HUES48 (cell line): ENCODE measurements at regions not wholly inside any gene's neighbourhood (a gene's known extent, or its start where the extent isn't known, plus 50 kb on each side); places are given as distances from the start of the nearest gene placed in this dataset.

Experiments
- H3K27ac ChIP-seq: one replicate; pipeline ENCODE4 v1.7.0; 2013; ENCODE audit warnings: low read depth, low read length, inconsistent platforms
- H3K27me3 ChIP-seq: 2 replicates; pipeline ENCODE4 v1.6.1; 2013; ENCODE audit warnings: mild to moderate bottlenecking, low read length; ENCODE audit not compliant: control insufficient read depth, insufficient read depth
- H3K36me3 ChIP-seq: 2 replicates; pipeline ENCODE4 v1.6.1; 2013; ENCODE audit warnings: low read length; ENCODE audit not compliant: control insufficient read depth, insufficient read depth
- H3K4me1 ChIP-seq: 2 replicates; pipeline ENCODE4 v1.6.1; 2013; ENCODE audit warnings: mild to moderate bottlenecking, low read length; ENCODE audit not compliant: control insufficient read depth, insufficient read depth
- H3K4me3 ChIP-seq: 2 replicates; pipeline ENCODE4 v1.5.1; 2013; ENCODE audit warnings: mild to moderate bottlenecking, low read depth, low read length
- H3K9ac ChIP-seq: 2 replicates; pipeline ENCODE4 v1.6.1; 2013; ENCODE audit warnings: mild to moderate bottlenecking, low read depth, low read length, moderate library complexity
- H3K9me3 ChIP-seq: 2 replicates; pipeline ENCODE4 v1.6.1; 2013; ENCODE audit warnings: low read length; ENCODE audit not compliant: control insufficient read depth, insufficient read depth

GRCh38 chr1:4510276-4510691 is 144.1 kb upstream of the AJAP1 start:
- H3K4me3 ChIP-seq, result no peak overlapping the region
- no peaks in the 10 kb centered on the region for H3K27me3 ChIP-seq
- H3K36me3 ChIP-seq, result no peaks in the 10 kb centered on the region
- H3K9me3 ChIP-seq, result peaks cover 83% of the 10 kb centered on the region
- H3K27ac ChIP-seq, result no peak overlapping the region
- no peaks in the 10 kb centered on the region for H3K4me1 ChIP-seq
- no peak overlapping the region for H3K9ac ChIP-seq

- Histone ChIP-seq H3K4me3 (no peak overlapping the region), H3K9me3 (peaks cover 82% of the 10 kb centered on the region), H3K27ac (no peak overlapping the region), H3K9ac (no peak overlapping the region), H3K4me1 (no peaks in the 10 kb centered on the region), H3K36me3 (no peaks in the 10 kb centered on the region), H3K27me3 (no peaks in the 10 kb centered on the region)
Measured at GRCh38 chr1:4511374-4511773, 143.0 kb upstream of the AJAP1 start.

GRCh38 chr1:4512636-4513035 is 141.8 kb upstream of the AJAP1 start:
- H3K27me3 ChIP-seq, result no peaks in the 10 kb centered on the region
- no peaks in the 10 kb centered on the region for H3K36me3 ChIP-seq
- H3K27ac ChIP-seq, result no peak overlapping the region
- H3K9me3 ChIP-seq, result peaks cover 82% of the 10 kb centered on the region
- no peak overlapping the region for H3K9ac ChIP-seq
- H3K4me1 ChIP-seq, result no peaks in the 10 kb centered on the region
- H3K4me3 ChIP-seq, result no peak overlapping the region

GRCh38 chr1:4513685-4514084 is 140.7 kb upstream of the AJAP1 start:
- Histone ChIP-seq H3K9me3 (peaks cover 89% of the 10 kb centered on the region), H3K4me3 (no peak overlapping the region), H3K4me1 (no peaks in the 10 kb centered on the region), H3K27ac (no peak overlapping the region), H3K27me3 (no peaks in the 10 kb centered on the region), H3K36me3 (no peaks in the 10 kb centered on the region), H3K9ac (no peak overlapping the region)

GRCh38 chr1:4515727-4516289 is 138.6 kb upstream of the AJAP1 start:
- Histone ChIP-seq H3K4me3 (no peak overlapping the region), H3K4me1 (no peaks in the 10 kb centered on the region), H3K27ac (no peak overlapping the region), H3K36me3 (no peaks in the 10 kb centered on the region), H3K27me3 (no peaks in the 10 kb centered on the region), H3K9me3 (peaks cover 92% of the 10 kb centered on the region), H3K9ac (no peak overlapping the region)

GRCh38 chr1:4516596-4516995 is 137.8 kb upstream of the AJAP1 start:
- Histone ChIP-seq H3K27me3 (no peaks in the 10 kb centered on the region), H3K9me3 (peaks cover 93% of the 10 kb centered on the region), H3K27ac (no peak overlapping the region), H3K36me3 (no peaks in the 10 kb centered on the region), H3K4me3 (no peak overlapping the region), H3K9ac (no peak overlapping the region), H3K4me1 (no peaks in the 10 kb centered on the region)

- Histone ChIP-seq H3K36me3 (no peaks in the 10 kb centered on the region), H3K9me3 (peaks cover 93% of the 10 kb centered on the region), H3K4me3 (no peak overlapping the region), H3K27me3 (no peaks in the 10 kb centered on the region), H3K4me1 (no peaks in the 10 kb centered on the region), H3K27ac (no peak overlapping the region), H3K9ac (no peak overlapping the region)
Measured at GRCh38 chr1:4517186-4517954, 137.0 kb upstream of the AJAP1 start.

- no peak overlapping the region for H3K27ac ChIP-seq
Measured at GRCh38 chr1:4518621-4519020, 135.8 kb upstream of the AJAP1 start.

GRCh38 chr1:4519954-4520353 is 134.5 kb upstream of the AJAP1 start:
- Histone ChIP-seq H3K9ac (no peak overlapping the region), H3K27me3 (no peaks in the 10 kb centered on the region), H3K9me3 (peaks cover 91% of the 10 kb centered on the region), H3K4me1 (no peaks in the 10 kb centered on the region), H3K27ac (no peak overlapping the region), H3K4me3 (no peak overlapping the region), H3K36me3 (no peaks in the 10 kb centered on the region)

More at GRCh38 chr1:4518621-4519020, 135.8 kb upstream of the AJAP1 start:
- Histone ChIP-seq H3K9me3 (peaks cover 90% of the 10 kb centered on the region), H3K4me3 (no peak overlapping the region), H3K36me3 (no peaks in the 10 kb centered on the region), H3K27me3 (no peaks in the 10 kb centered on the region), H3K4me1 (no peaks in the 10 kb centered on the region), H3K9ac (no peak overlapping the region)

- Histone ChIP-seq H3K4me1 (no peaks in the 10 kb centered on the region), H3K9me3 (peaks cover 93% of the 10 kb centered on the region), H3K27me3 (no peaks in the 10 kb centered on the region), H3K4me3 (no peak overlapping the region), H3K36me3 (no peaks in the 10 kb centered on the region), H3K9ac (no peak overlapping the region), H3K27ac (no peak overlapping the region)
Measured at GRCh38 chr1:4523551-4523950, 130.9 kb upstream of the AJAP1 start.

GRCh38 chr1:4526747-4527146 is 127.7 kb upstream of the AJAP1 start:
- Histone ChIP-seq H3K4me3 (no peak overlapping the region), H3K27ac (no peak overlapping the region), H3K4me1 (no peaks in the 10 kb centered on the region), H3K36me3 (no peaks in the 10 kb centered on the region), H3K27me3 (no peaks in the 10 kb centered on the region), H3K9ac (no peak overlapping the region), H3K9me3 (peaks cover 90% of the 10 kb centered on the region)
